ENCODE measurements at regions not wholly inside any gene's neighbourhood (a gene's known extent, or its start where the extent isn't known, plus 50 kb on each side); places are given as distances from the start of the nearest gene placed in this dataset.

- TF ChIP-seq ZNF592 (IDR thresholded peaks at IDR 0.05) (no peak), MAX (CRISPR knock-in tag; IDR thresholded peaks at IDR 0.05) (no peak), ZBTB34 (CRISPR knock-in tag; IDR thresholded peaks at IDR 0.05) (no peak), KAT7 (CRISPR knock-in tag; IDR thresholded peaks at IDR 0.05; ENCODE audit: borderline replicate concordance) (no peak), RCOR1 (IDR thresholded peaks at IDR 0.05; ENCODE audit: borderline replicate concordance in 1 of 2, low read depth in 2 of 2, low read length in 2 of 2) (no peak), NCOA6 (IDR thresholded peaks at IDR 0.05) (no peak), ZNF431 (CRISPR knock-in tag; IDR thresholded peaks at IDR 0.05) (no peak), GATAD2B (IDR thresholded peaks at IDR 0.05; ENCODE audit: borderline replicate concordance) (no peak), ZNF347 (CRISPR knock-in tag; IDR thresholded peaks at IDR 0.05; ENCODE audit: low read depth) (no peak)
Observed at GRCh38 chr5:68949711-68950110, 144.1 kb upstream of the SLC30A5 start.

Measured in K562 (cell line).